Stimulated activated CD8-positive, alpha-beta memory T cell treated with anti-CD3 and anti-CD28 coated beads, Interleukin-7, amount 100 ng/mL, for 4 hours (primary cell): ENCODE measurements at regions not wholly inside any gene's neighbourhood (a gene's known extent, or its start where the extent isn't known, plus 50 kb on each side); places are given as distances from the start of the nearest gene placed in this dataset.
"Not testable (repeated sequence)": the region's sequence is repeated elsewhere in the genome, so short reads cannot be mapped to it uniquely, and the experiment has no call there.

Experiments
- DNase-seq, 2 donors: peaks; one replicate each; pipeline ENCODE4 v3.0.0-alpha.2; 2020; ENCODE audit warnings: low read depth in 2 of 2

GRCh38 chr5:174625591-174626350, 98.6 kb upstream of the MSX2 start:
- no peak for DNase-seq

GRCh38 chr5:174626369-174626920, 97.9 kb upstream of the MSX2 start:
- no peak for DNase-seq

- DNase-seq: no peak
Observed at GRCh38 chr5:174636094-174636493, 88.3 kb upstream of the MSX2 start.

GRCh38 chr5:174642816-174643405, 81.5 kb upstream of the MSX2 start:
- DNase-seq: no peak

- DNase-seq: no peak
Observed at GRCh38 chr5:174644436-174644835, 79.9 kb upstream of the MSX2 start.

GRCh38 chr5:174644923-174645322, 79.5 kb upstream of the MSX2 start:
- no peak for DNase-seq

- no peak for DNase-seq
Observed at GRCh38 chr5:174645677-174646076, 78.7 kb upstream of the MSX2 start.

GRCh38 chr5:174648618-174649017, 75.8 kb upstream of the MSX2 start:
- DNase-seq: not testable (repeated sequence)

- no peak for DNase-seq
Observed at GRCh38 chr5:174649391-174649790, 75.0 kb upstream of the MSX2 start.

- DNase-seq: no peak
Observed at GRCh38 chr5:174654442-174654841, 69.9 kb upstream of the MSX2 start.

GRCh38 chr5:174655351-174655750, 69.0 kb upstream of the MSX2 start:
- DNase-seq: no peak

GRCh38 chr5:174664180-174664850, 60.1 kb upstream of the MSX2 start:
- DNase-seq: no peak

- no peak for DNase-seq
Observed at GRCh38 chr5:174665347-174665746, 59.0 kb upstream of the MSX2 start.

- no peak for DNase-seq
Observed at GRCh38 chr5:174667526-174667925, 56.9 kb upstream of the MSX2 start.

GRCh38 chr5:174668349-174668748, 56.0 kb upstream of the MSX2 start:
- no peak for DNase-seq
